Keratinocyte (primary cell): ENCODE measurements at regions not wholly inside any gene's neighbourhood (a gene's known extent, or its start where the extent isn't known, plus 50 kb on each side); places are given as distances from the start of the nearest gene placed in this dataset.

Experiments used
- DNase-seq: peaks from one replicate; pipeline ENCODE4 v3.0.0-alpha.2; 2011; ENCODE audit warnings: low read depth, missing footprints, low spot score
- FAIRE-seq: peaks from 2 replicates; lab custom pipeline; 2011; peaks lifted over from hg19 to GRCh38; lab: Jason Lieb, UNC
- H2AFZ ChIP-seq: 2 replicates; pipeline ENCODE4 v1.6.0; 2012; ENCODE audit warnings: low read length, control low read depth, inconsistent platforms; ENCODE audit not compliant: control insufficient read depth
- H3K27ac ChIP-seq: 2 replicates; pipeline ENCODE4 v1.5.1; 2011; ENCODE audit warnings: low read length; ENCODE audit not compliant: control insufficient read depth, insufficient read depth
- H3K27me3 ChIP-seq: 3 replicates; pipeline ENCODE4 v1.6.0; 2011; ENCODE audit warnings: low read length; ENCODE audit not compliant: control insufficient read depth, insufficient read depth; ENCODE audit errors: extremely low read depth
- H3K36me3 ChIP-seq, 2 experiments: 2 replicates in 1 of 2; 3 replicates in 1 of 2; pipeline ENCODE4 v1.5.1; 2011; ENCODE audit warnings: low read length in 2 of 2, mild to moderate bottlenecking in 1 of 2; ENCODE audit not compliant: control insufficient read depth in 2 of 2, insufficient read depth in 2 of 2; ENCODE audit errors: extremely low read depth in 1 of 2
- H3K4me1 ChIP-seq: 3 replicates; pipeline ENCODE4 v1.5.1; 2011; ENCODE audit warnings: low read length; ENCODE audit not compliant: control insufficient read depth, insufficient read depth; ENCODE audit errors: extremely low read depth
- H3K4me2 ChIP-seq: 3 replicates; pipeline ENCODE4 v1.6.0; 2011; ENCODE audit warnings: low read depth, low read length; ENCODE audit not compliant: control insufficient read depth, insufficient read depth; ENCODE audit errors: extremely low read depth
- H3K4me3 ChIP-seq, 3 experiments: fragments of 200-600 bp in 1 of 3; sonication (generic) in 1 of 3; 2 replicates in 2 of 3; 3 replicates in 1 of 3; pipeline ENCODE4 v1.5.1; 2011 to 2016; ENCODE audit warnings: low read length in 3 of 3, mild to moderate bottlenecking in 3 of 3, control low read depth in 2 of 3, inconsistent platforms in 1 of 3, low read depth in 1 of 3, mixed read lengths in 1 of 3, mixed run types in 1 of 3, moderate library complexity in 1 of 3; ENCODE audit not compliant: control insufficient read depth in 2 of 3, insufficient read depth in 2 of 3; ENCODE audit errors: extremely low read depth in 1 of 3
- H3K79me2 ChIP-seq: 2 replicates; pipeline ENCODE4 v1.6.0; 2012; ENCODE audit warnings: low read length; ENCODE audit not compliant: control insufficient read depth, insufficient read depth
- H3K9ac ChIP-seq: 3 replicates; pipeline ENCODE4 v1.6.0; 2011; ENCODE audit warnings: low read length; ENCODE audit not compliant: control insufficient read depth, insufficient read depth; ENCODE audit errors: extremely low read depth
- H3K9me1 ChIP-seq: 3 replicates; pipeline ENCODE4 v1.6.0; 2011; ENCODE audit warnings: low read length; ENCODE audit not compliant: control insufficient read depth, insufficient read depth; ENCODE audit errors: extremely low read depth
- H3K9me3 ChIP-seq: 2 replicates; pipeline ENCODE4 v1.5.1; 2012; ENCODE audit warnings: low read depth, low read length; ENCODE audit not compliant: control insufficient read depth
- H4K20me1 ChIP-seq: 3 replicates; pipeline ENCODE4 v1.6.0; 2011; ENCODE audit warnings: low read length; ENCODE audit not compliant: control insufficient read depth, insufficient read depth; ENCODE audit errors: extremely low read depth
- CTCF ChIP-seq, 3 experiments: IDR thresholded peaks in 1 of 3; conservative IDR thresholded peaks in 1 of 3; optimal IDR thresholded peaks in 1 of 3; 2 replicates in 2 of 3; 3 replicates in 1 of 3; pipeline versions ENCODE3 to v1.5.1; 2011; ENCODE audit warnings: low read length in 3 of 3, mild to moderate bottlenecking in 3 of 3, moderate library complexity in 2 of 3, control low read depth in 1 of 3, inconsistent platforms in 1 of 3; ENCODE audit not compliant: insufficient read depth in 2 of 3; ENCODE audit errors: extremely low read depth in 1 of 3
- EZH2 ChIP-seq: IDR thresholded peaks from one replicate; pipeline ENCODE4 v1.6.1; 2012; ENCODE audit warnings: inconsistent platforms, mild to moderate bottlenecking, low read length, moderate library complexity
- dilution Hi-C: fragments of 300-500 bp; cut with MboI; formaldehyde crosslinking; loops from one replicate; pipeline ENCODE4 v1.7.0; 2020; ENCODE audit warnings: low sequenced_read_pairs; ENCODE audit not compliant: extremely low pct_ligation_motif_present

GRCh38 chr2:240305369-240305962 is 130.0 kb upstream of the GPC1 start:
- Histone ChIP-seq H3K9me1 (no peaks in the 10 kb centered on the region), H3K79me2 (no peaks in the 10 kb centered on the region), H2AFZ (no peak overlapping the region), H3K4me1 (no peaks in the 10 kb centered on the region), H3K9ac (no peak overlapping the region), H3K4me2 (no peak overlapping the region), H3K36me3 (no peaks in the 10 kb centered on the region), H3K27me3 (peaks cover 7% of the 10 kb centered on the region), H3K27ac (no peak overlapping the region), H3K4me3 (no peak overlapping the region), H3K9me3 (no peaks in the 10 kb centered on the region), H4K20me1 (no peaks in the 10 kb centered on the region)
- dilution Hi-C loops = no loop called here
- no peak for FAIRE-seq
- TF ChIP-seq EZH2 (no peak), CTCF (optimal IDR thresholded peaks at IDR 0.05 in 1 of 3, IDR thresholded peaks at IDR 0.05 in 1 of 3, conservative IDR thresholded peaks at IDR 0.05 in 1 of 3; ENCODE audit: extremely low read depth in 1 of 3, insufficient read depth in 2 of 3, low read length in 3 of 3) (no peak)
- DNase-seq = no peak

GRCh38 chr2:240306185-240306584 is 129.3 kb upstream of the GPC1 start:
- no peaks in the 10 kb centered on the region for H4K20me1 ChIP-seq
- H2AFZ ChIP-seq = no peak overlapping the region
- DNase-seq = no peak

More at GRCh38 chr2:240306185-240306584, 129.3 kb upstream of the GPC1 start:
- H3K27me3 ChIP-seq = peaks cover 7% of the 10 kb centered on the region
- FAIRE-seq = no peak
- no peaks in the 10 kb centered on the region for H3K9me1 ChIP-seq
- TF ChIP-seq EZH2 (no peak), CTCF (optimal IDR thresholded peaks at IDR 0.05 in 1 of 3, IDR thresholded peaks at IDR 0.05 in 1 of 3, conservative IDR thresholded peaks at IDR 0.05 in 1 of 3; ENCODE audit: extremely low read depth in 1 of 3, insufficient read depth in 2 of 3, low read length in 3 of 3) (no peak)
- H3K27ac ChIP-seq = no peak overlapping the region
- no peaks in the 10 kb centered on the region for H3K79me2 ChIP-seq
- no peak overlapping the region for H3K4me2 ChIP-seq
- dilution Hi-C loops = no loop called here
- no peaks in the 10 kb centered on the region for H3K36me3 ChIP-seq
- H3K4me1 ChIP-seq = no peaks in the 10 kb centered on the region
- H3K9me3 ChIP-seq = no peaks in the 10 kb centered on the region
- no peak overlapping the region for H3K4me3 ChIP-seq
- H3K9ac ChIP-seq = no peak overlapping the region
